GM18499 (cell line): ENCODE measurements at regions not wholly inside any gene's neighbourhood (a gene's known extent, or its start where the extent isn't known, plus 50 kb on each side); places are given as distances from the start of the nearest gene placed in this dataset.

Source experiments
- ATAC-seq: cut with Tn5 transposase; IDR thresholded peaks from one replicate; pipeline ENCODE4 v1.9.1; 2021; ENCODE audit warnings: moderate number of reproducible peaks; ENCODE audit not compliant: insufficient read depth, unreplicated experiment

- ATAC-seq: no peak
These were observed 1251.4 kb upstream of the CDH6 start for GRCh38 chr5:29942089-29942488.

GRCh38 chr5:29939988-29940387 is 1253.5 kb upstream of the CDH6 start:
- ATAC-seq: no peak

GRCh38 chr5:29935371-29935770 is 1258.1 kb upstream of the CDH6 start:
- no peak for ATAC-seq

GRCh38 chr5:29930316-29930715 is 1263.2 kb upstream of the CDH6 start:
- no peak for ATAC-seq

- no peak for ATAC-seq
These were observed 1269.4 kb upstream of the CDH6 start for GRCh38 chr5:29924107-29924506.

- no peak for ATAC-seq
These were observed 1287.7 kb upstream of the CDH6 start for GRCh38 chr5:29905626-29906353.

- no peak for ATAC-seq
These were observed 1290.6 kb upstream of the CDH6 start for GRCh38 chr5:29902859-29903258.

GRCh38 chr5:29899583-29899982 is 1293.9 kb upstream of the CDH6 start:
- no peak for ATAC-seq

GRCh38 chr5:29897916-29898315 is 1295.6 kb upstream of the CDH6 start:
- no peak for ATAC-seq

- ATAC-seq: no peak
These were observed 1296.8 kb upstream of the CDH6 start for GRCh38 chr5:29896646-29897045.

- ATAC-seq: no peak
These were observed 1298.8 kb upstream of the CDH6 start for GRCh38 chr5:29894668-29895067.

GRCh38 chr5:29889051-29889450 is 1304.4 kb upstream of the CDH6 start:
- ATAC-seq: no peak

- ATAC-seq: no peak
These were observed 1307.9 kb upstream of the CDH6 start for GRCh38 chr5:29885595-29885994.

GRCh38 chr5:29882036-29882435 is 1311.5 kb upstream of the CDH6 start:
- no peak for ATAC-seq

GRCh38 chr5:29879401-29879800 is 1314.1 kb upstream of the CDH6 start:
- no peak for ATAC-seq

- no peak for ATAC-seq
These were observed 1314.9 kb upstream of the CDH6 start for GRCh38 chr5:29878599-29878998.

GRCh38 chr5:29867155-29867554 is 1326.3 kb upstream of the CDH6 start:
- ATAC-seq: no peak

GRCh38 chr5:29853711-29854220 is 1339.7 kb upstream of the CDH6 start:
- no peak for ATAC-seq

- no peak for ATAC-seq
These were observed 1341.2 kb upstream of the CDH6 start for GRCh38 chr5:29852329-29852728.

GRCh38 chr5:29845206-29845605 is 1348.3 kb upstream of the CDH6 start:
- no peak for ATAC-seq

GRCh38 chr5:29833394-29833793 is 1360.1 kb upstream of the CDH6 start:
- no peak for ATAC-seq

GRCh38 chr5:29822521-29822920 is 1371.0 kb upstream of the CDH6 start:
- no peak for ATAC-seq
